ENCODE measurements at regions not wholly inside any gene's neighbourhood (a gene's known extent, or its start where the extent isn't known, plus 50 kb on each side); places are given as distances from the start of the nearest gene placed in this dataset.

DNA sequence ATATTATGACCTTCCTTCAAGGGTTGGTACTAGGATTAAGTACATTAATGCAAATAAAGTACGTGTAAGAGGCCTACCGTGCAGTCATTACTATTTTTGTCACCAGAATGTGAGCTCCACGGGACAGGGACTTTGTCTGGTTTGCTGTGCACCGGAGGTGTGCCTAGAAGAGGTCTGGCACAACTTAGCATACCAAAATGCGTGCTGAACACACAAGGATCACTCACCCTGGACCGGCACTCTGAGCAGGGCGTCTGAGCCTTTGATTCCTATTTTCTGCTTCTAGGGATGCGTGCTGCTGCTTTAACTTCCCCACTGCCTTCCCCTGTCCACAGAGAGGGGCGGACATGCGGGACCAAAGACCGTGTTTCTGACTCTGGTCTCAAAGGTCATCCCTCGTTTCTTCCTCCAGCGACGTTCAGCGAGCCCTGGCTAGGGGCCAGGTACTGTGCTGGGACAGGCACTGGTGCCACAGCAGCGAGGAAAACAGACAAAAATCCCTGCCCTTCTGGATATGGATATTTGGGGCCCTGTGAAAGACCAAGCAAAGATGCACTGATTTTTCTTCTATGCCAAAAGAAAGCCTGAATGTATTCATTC lies 222.7 kb downstream of the BMP7 start (continued):
- TF ChIP-seq TCF7L2 (IDR thresholded peaks at IDR 0.05; ENCODE audit: borderline replicate concordance, extremely low read depth, insufficient read depth, insufficient read length), result no peak
- no peak for TF ChIP-seq POLR2AphosphoS5 (IDR thresholded peaks at IDR 0.05; ENCODE audit: low read depth, low read length)
- TF ChIP-seq JUND (IDR thresholded peaks at IDR 0.05), result no peak
- no peak for TF ChIP-seq SIN3A (IDR thresholded peaks at IDR 0.05; ENCODE audit: low read depth)
- TF ChIP-seq, protein P1, sequence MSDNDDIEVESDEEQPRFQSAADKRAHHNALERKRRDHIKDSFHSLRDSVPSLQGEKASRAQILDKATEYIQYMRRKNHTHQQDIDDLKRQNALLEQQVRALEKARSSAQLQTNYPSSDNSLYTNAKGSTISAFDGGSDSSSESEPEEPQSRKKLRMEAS (IDR thresholded peaks at IDR 0.05), result no peak
- no peak for TF ChIP-seq SRF (IDR thresholded peaks at IDR 0.05; ENCODE audit: low read depth)
- TF ChIP-seq CEBPB (IDR thresholded peaks at IDR 0.05; ENCODE audit: low read depth), result no peak

DNA sequence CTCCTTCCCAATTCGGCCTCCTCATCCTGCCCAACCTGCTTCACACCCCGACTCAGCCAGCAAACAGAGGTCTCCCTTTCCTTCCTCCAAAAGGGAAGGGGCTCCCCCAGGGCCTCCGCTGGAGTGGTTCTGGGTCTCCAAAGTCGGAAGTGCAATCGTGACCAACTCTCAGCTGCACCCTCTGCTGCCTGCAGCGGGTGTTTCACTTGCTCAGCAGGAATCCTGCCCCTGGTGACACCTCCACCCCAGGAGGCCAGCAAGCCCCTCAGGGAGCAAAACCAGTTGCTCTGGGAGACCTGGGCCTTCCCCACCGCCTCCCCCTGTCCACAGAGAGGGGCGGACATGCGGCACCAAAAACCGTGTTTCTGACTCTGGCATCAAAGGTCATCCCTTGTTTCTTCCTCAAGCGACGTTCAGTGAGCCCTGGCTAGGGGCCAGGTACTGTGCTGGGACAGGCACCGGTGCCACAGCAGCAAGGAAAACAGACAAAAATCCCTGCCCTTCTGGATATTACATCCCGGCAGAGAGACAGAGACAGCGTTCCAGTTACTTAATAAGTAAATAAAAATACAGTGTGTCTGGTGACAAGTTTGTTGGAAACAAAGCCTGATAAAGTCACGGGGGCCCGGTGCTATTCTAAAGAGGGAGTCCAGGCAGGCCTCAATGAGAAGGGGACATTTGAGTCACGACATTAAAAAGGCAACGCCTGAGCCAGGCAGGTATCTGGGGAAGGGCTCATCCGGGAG lies 219.0 kb downstream of the BMP7 start:
- Histone ChIP-seq H4K20me1 (ENCODE audit: insufficient read depth) (no peaks in the 10 kb centered on the region), H3K4me2 (ENCODE audit: low read length) (0 out of 2 replicates have a peak overlapping the region, but pooled peaks have one; percentile 7), H3K4me1 (ENCODE audit: control insufficient read depth in 1 of 2, insufficient read depth in 2 of 2, low read length in 2 of 2) (peaks cover 4 to 6% of the 10 kb centered on the region in 2 experiments; a peak in 2 of 4 replicates), H3K9ac (ENCODE audit: low read length) (no peak overlapping the region), H3K9me3 (ENCODE audit: control insufficient read depth in 1 of 2, insufficient read depth in 1 of 2, low read depth in 1 of 2, low read length in 2 of 2) (no peaks in the 10 kb centered on the region), H3K36me3 (ENCODE audit: control insufficient read depth in 1 of 2, insufficient read depth in 2 of 2, low read length in 2 of 2) (no peaks in the 10 kb centered on the region), H3K79me2 (ENCODE audit: insufficient read depth, low read length) (no peaks in the 10 kb centered on the region), H2AFZ (ENCODE audit: low read depth, low read length, poor library complexity, severe bottlenecking) (no peak overlapping the region), H3K27ac (ENCODE audit: low read depth, low read length) (no peak overlapping the region), H3K27me3 (ENCODE audit: insufficient read depth, low read length) (no peaks in the 10 kb centered on the region; the same call in 1 of the 2 replicates), H3K9me2 (ENCODE audit: insufficient read depth) (no peaks in the 10 kb centered on the region; the same call in 1 of the 2 replicates), H3K4me3 (replicated peaks in 1 of 2; ENCODE audit: low read depth in 1 of 2, low read length in 2 of 2) (no peak overlapping the region)
- ATAC-seq (peak; percentile 71), DNase-seq (ENCODE audit: low read depth, low spot score) (no peak)
- ChIA-PET CTCF (no interaction called here), RAD21 (ENCODE audit: low non-redundant PET in 1 of 2, low total read pairs in 2 of 2, uncharacterized antibody in 2 of 2, unreplicated experiment in 2 of 2) (no interaction called here), POLR2A (no interaction called here)
- intact Hi-C loops (cut with micrococcal nuclease), result no loop called here
- TF ChIP-seq CBX3 (IDR thresholded peaks at IDR 0.05; ENCODE audit: low read depth), result no peak
- TF ChIP-seq, protein P2, sequence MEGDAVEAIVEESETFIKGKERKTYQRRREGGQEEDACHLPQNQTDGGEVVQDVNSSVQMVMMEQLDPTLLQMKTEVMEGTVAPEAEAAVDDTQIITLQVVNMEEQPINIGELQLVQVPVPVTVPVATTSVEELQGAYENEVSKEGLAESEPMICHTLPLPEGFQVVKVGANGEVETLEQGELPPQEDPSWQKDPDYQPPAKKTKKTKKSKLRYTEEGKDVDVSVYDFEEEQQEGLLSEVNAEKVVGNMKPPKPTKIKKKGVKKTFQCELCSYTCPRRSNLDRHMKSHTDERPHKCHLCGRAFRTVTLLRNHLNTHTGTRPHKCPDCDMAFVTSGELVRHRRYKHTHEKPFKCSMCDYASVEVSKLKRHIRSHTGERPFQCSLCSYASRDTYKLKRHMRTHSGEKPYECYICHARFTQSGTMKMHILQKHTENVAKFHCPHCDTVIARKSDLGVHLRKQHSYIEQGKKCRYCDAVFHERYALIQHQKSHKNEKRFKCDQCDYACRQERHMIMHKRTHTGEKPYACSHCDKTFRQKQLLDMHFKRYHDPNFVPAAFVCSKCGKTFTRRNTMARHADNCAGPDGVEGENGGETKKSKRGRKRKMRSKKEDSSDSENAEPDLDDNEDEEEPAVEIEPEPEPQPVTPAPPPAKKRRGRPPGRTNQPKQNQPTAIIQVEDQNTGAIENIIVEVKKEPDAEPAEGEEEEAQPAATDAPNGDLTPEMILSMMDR (IDR thresholded peaks at IDR 0.05 in 2 of 3, conservative IDR thresholded peaks at IDR 0.05 in 1 of 3; ENCODE audit: borderline replicate concordance in 1 of 3, insufficient read depth in 1 of 3, low read depth in 2 of 3, low read length in 2 of 3), result peak in 2 of 3 experiments; percentile 37 to 45; a peak in 3 of 6 replicates
- BruUV-seq (replicated peaks), result no TSS peak
